PC-9 (cell line): ENCODE measurements at regions not wholly inside any gene's neighbourhood (a gene's known extent, or its start where the extent isn't known, plus 50 kb on each side); places are given as distances from the start of the nearest gene placed in this dataset.

Experiments used
- BruUV-seq: library from RNA; stranded (reverse); fragments of 400-500 nt; replicated peaks from 2 replicates; lab custom pipeline; 2021; lab: Mats Ljungman, UMichigan
- CTCF ChIA-PET: fragments of 300-600 bp; sonication (Branson Sonifier 250); formaldehyde crosslinking; loops from one replicate; lab custom pipeline; 2022; ENCODE audit warnings: antibody characterized with exemption; lab: Charles Lee
- POLR2A ChIA-PET: fragments of 300-600 bp; sonication (Branson Sonifier 250); formaldehyde crosslinking; loops from one replicate; lab custom pipeline; 2022; ENCODE audit warnings: antibody characterized with exemption; ENCODE audit not compliant: unreplicated experiment; lab: Charles Lee
- DNase-seq, 2 experiments: peaks; one replicate each; pipeline versions ENCODE4 v3.0.0 to v3.0.0-alpha.2; 2015 to 2022; ENCODE audit warnings: mixed read lengths in 1 of 2
- H2AFZ ChIP-seq: fragments of 200-600 bp; sonication (generic); 2 replicates; pipeline ENCODE4 v1.8.1; 2017; ENCODE audit warnings: antibody characterized with exemption
- H3F3A ChIP-seq: fragments of 200-600 bp; sonication (generic); 2 replicates; pipeline ENCODE4 v1.8.1; 2017; ENCODE audit warnings: antibody characterized with exemption, mild to moderate bottlenecking, low read depth; ENCODE audit not compliant: insufficient read depth
- H3K27ac ChIP-seq: fragments of 200-600 bp; sonication (generic); 2 replicates; pipeline ENCODE4 v1.6.1; 2016; ENCODE audit warnings: mixed run types
- H3K27me3 ChIP-seq: fragments of 200-600 bp; sonication (generic); 2 replicates; pipeline ENCODE4 v1.6.1; 2016; ENCODE audit warnings: low read depth, mixed run types; ENCODE audit not compliant: insufficient read depth
- H3K36me3 ChIP-seq: fragments of 200-600 bp; sonication (generic); 2 replicates; pipeline ENCODE4 v1.6.1; 2016; ENCODE audit warnings: low read depth, mixed run types
- H3K4me1 ChIP-seq: fragments of 200-600 bp; sonication (generic); replicated peaks from 2 replicates; pipeline ENCODE4 v1.6.1; 2016; ENCODE audit warnings: mixed run types; ENCODE audit not compliant: insufficient read depth
- H3K4me2 ChIP-seq: fragments of 200-600 bp; sonication (generic); 2 replicates; pipeline ENCODE4 v1.6.1; 2017; ENCODE audit warnings: mixed run types
- H3K4me3 ChIP-seq: fragments of 200-600 bp; sonication (generic); 2 replicates; pipeline ENCODE4 v1.6.1; 2016; ENCODE audit warnings: mixed run types
- H3K79me2 ChIP-seq: fragments of 200-600 bp; sonication (generic); 2 replicates; pipeline ENCODE4 v1.6.1; 2017; ENCODE audit warnings: low read depth, mixed run types
- H3K9me2 ChIP-seq: fragments of 200-600 bp; sonication (generic); 2 replicates; pipeline ENCODE4 v1.8.1; 2017; ENCODE audit warnings: mild to moderate bottlenecking; ENCODE audit not compliant: insufficient read depth
- H3K9me3 ChIP-seq: fragments of 200-600 bp; sonication (generic); 2 replicates; pipeline ENCODE4 v1.8.1; 2016; ENCODE audit warnings: low read depth; ENCODE audit not compliant: insufficient read depth
- H4K20me1 ChIP-seq: fragments of 200-600 bp; sonication (generic); 2 replicates; pipeline ENCODE4 v1.8.1; 2017; ENCODE audit not compliant: insufficient read depth
- EZH2 ChIP-seq: fragments of 200-600 bp; sonication (generic); IDR thresholded peaks from 2 replicates; pipeline ENCODE4 v1.8.0; 2017; ENCODE audit warnings: antibody characterized with exemption, low read depth
- intact Hi-C: fragments of 100-400 bp; cut with micrococcal nuclease; formaldehyde crosslinking; loops from one replicate; pipeline ENCODE4 v1.10.0; 2022; ENCODE audit not compliant: unreplicated experiment
- TF ChIP-seq, protein P1 (sequence below): fragments of 200-600 bp; sonication (generic); conservative IDR thresholded peaks from 2 replicates; pipeline ENCODE4 v1.6.1; 2017; ENCODE audit warnings: mixed run types, antibody characterized with exemption, mild to moderate bottlenecking, moderate library complexity

GRCh38 chr11:116190861-116191260 lies 581.9 kb downstream of the BUD13 start:
- Histone ChIP-seq H4K20me1 (no peaks in the 10 kb centered on the region), H3F3A (no peaks in the 10 kb centered on the region), H3K27ac (no peak overlapping the region), H3K4me1 (no peaks in the 10 kb centered on the region), H3K9me3 (no peaks in the 10 kb centered on the region), H3K4me3 (no peak overlapping the region), H3K4me2 (no peak overlapping the region), H3K36me3 (no peaks in the 10 kb centered on the region), H3K79me2 (no peaks in the 10 kb centered on the region), H3K9me2 (no peaks in the 10 kb centered on the region), H3K27me3 (peaks cover 36% of the 10 kb centered on the region), H2AFZ (no peak overlapping the region)
- BruUV-seq, result no TSS peak
- intact Hi-C loops, result no loop called here
- TF ChIP-seq, protein P1, sequence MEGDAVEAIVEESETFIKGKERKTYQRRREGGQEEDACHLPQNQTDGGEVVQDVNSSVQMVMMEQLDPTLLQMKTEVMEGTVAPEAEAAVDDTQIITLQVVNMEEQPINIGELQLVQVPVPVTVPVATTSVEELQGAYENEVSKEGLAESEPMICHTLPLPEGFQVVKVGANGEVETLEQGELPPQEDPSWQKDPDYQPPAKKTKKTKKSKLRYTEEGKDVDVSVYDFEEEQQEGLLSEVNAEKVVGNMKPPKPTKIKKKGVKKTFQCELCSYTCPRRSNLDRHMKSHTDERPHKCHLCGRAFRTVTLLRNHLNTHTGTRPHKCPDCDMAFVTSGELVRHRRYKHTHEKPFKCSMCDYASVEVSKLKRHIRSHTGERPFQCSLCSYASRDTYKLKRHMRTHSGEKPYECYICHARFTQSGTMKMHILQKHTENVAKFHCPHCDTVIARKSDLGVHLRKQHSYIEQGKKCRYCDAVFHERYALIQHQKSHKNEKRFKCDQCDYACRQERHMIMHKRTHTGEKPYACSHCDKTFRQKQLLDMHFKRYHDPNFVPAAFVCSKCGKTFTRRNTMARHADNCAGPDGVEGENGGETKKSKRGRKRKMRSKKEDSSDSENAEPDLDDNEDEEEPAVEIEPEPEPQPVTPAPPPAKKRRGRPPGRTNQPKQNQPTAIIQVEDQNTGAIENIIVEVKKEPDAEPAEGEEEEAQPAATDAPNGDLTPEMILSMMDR, result no peak
- TF ChIP-seq EZH2, result no peak
- POLR2A ChIA-PET, result no interaction called here
- CTCF ChIA-PET, result no interaction called here
- no peak for DNase-seq

- no peak overlapping the region for H3K4me2 ChIP-seq
- no TSS peak for BruUV-seq
- no peak overlapping the region for H3K27ac ChIP-seq
- no peaks in the 10 kb centered on the region for H3F3A ChIP-seq
- H3K4me1 ChIP-seq, result no peaks in the 10 kb centered on the region
- H3K36me3 ChIP-seq, result no peaks in the 10 kb centered on the region
- TF ChIP-seq, protein P1, result no peak
- no peak for TF ChIP-seq EZH2
- no peaks in the 10 kb centered on the region for H4K20me1 ChIP-seq
- intact Hi-C loops, result no loop called here
- ChIA-PET POLR2A (no interaction called here), CTCF (no interaction called here)
- peaks cover 41% of the 10 kb centered on the region for H3K27me3 ChIP-seq
- no peaks in the 10 kb centered on the region for H3K9me3 ChIP-seq
- DNase-seq, result no peak
- no peaks in the 10 kb centered on the region for H3K9me2 ChIP-seq
- no peaks in the 10 kb centered on the region for H3K79me2 ChIP-seq
- no peak overlapping the region for H3K4me3 ChIP-seq
- H2AFZ ChIP-seq, result no peak overlapping the region
Measured at GRCh38 chr11:116189408-116190170, 583.2 kb downstream of the BUD13 start.

- Histone ChIP-seq H3K4me1 (no peaks in the 10 kb centered on the region), H4K20me1 (no peaks in the 10 kb centered on the region), H2AFZ (no peak overlapping the region), H3K4me2 (no peak overlapping the region), H3F3A (no peaks in the 10 kb centered on the region), H3K27me3 (peaks cover 41% of the 10 kb centered on the region), H3K27ac (no peak overlapping the region), H3K4me3 (no peak overlapping the region), H3K9me2 (no peaks in the 10 kb centered on the region), H3K9me3 (no peaks in the 10 kb centered on the region), H3K79me2 (no peaks in the 10 kb centered on the region), H3K36me3 (no peaks in the 10 kb centered on the region)
- no peak for DNase-seq
- no TSS peak for BruUV-seq
- CTCF ChIA-PET, result no interaction called here
- POLR2A ChIA-PET, result no interaction called here
- TF ChIP-seq, protein P1, result no peak
- no peak for TF ChIP-seq EZH2
- intact Hi-C loops, result no loop called here
Measured at GRCh38 chr11:116188350-116188749, 584.4 kb downstream of the BUD13 start.
